ENCODE measurements at regions not wholly inside any gene's neighbourhood (a gene's known extent, or its start where the extent isn't known, plus 50 kb on each side); places are given as distances from the start of the nearest gene placed in this dataset.

DNA sequence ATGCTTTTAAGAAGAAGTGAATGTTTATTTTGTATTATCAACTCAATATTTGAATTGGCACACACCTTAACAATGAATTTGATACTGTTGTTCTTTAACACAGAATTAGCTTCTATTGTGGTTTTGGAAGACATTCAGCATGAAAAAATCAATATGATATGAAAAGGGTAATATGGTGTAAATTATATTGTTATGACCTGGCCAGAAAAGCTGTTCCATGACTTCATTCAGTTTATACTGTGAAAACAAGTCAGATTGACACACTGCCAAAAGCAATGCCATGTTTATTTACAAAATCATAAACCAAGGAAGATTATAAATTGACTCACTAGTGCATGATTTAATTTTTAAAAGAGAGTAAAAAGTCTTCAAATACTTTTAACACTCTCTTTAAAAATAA lies 851.4 kb upstream of the SEL1L start:
- TF ChIP-seq, protein P1, sequence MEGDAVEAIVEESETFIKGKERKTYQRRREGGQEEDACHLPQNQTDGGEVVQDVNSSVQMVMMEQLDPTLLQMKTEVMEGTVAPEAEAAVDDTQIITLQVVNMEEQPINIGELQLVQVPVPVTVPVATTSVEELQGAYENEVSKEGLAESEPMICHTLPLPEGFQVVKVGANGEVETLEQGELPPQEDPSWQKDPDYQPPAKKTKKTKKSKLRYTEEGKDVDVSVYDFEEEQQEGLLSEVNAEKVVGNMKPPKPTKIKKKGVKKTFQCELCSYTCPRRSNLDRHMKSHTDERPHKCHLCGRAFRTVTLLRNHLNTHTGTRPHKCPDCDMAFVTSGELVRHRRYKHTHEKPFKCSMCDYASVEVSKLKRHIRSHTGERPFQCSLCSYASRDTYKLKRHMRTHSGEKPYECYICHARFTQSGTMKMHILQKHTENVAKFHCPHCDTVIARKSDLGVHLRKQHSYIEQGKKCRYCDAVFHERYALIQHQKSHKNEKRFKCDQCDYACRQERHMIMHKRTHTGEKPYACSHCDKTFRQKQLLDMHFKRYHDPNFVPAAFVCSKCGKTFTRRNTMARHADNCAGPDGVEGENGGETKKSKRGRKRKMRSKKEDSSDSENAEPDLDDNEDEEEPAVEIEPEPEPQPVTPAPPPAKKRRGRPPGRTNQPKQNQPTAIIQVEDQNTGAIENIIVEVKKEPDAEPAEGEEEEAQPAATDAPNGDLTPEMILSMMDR (IDR thresholded peaks at IDR 0.05; ENCODE audit: low read length), result no peak
- no peak for TF ChIP-seq EZH2 (IDR thresholded peaks at IDR 0.05; ENCODE audit: borderline replicate concordance, low read length)
